ENCODE measurements at regions not wholly inside any gene's neighbourhood (a gene's known extent, or its start where the extent isn't known, plus 50 kb on each side); places are given as distances from the start of the nearest gene placed in this dataset.

DNA sequence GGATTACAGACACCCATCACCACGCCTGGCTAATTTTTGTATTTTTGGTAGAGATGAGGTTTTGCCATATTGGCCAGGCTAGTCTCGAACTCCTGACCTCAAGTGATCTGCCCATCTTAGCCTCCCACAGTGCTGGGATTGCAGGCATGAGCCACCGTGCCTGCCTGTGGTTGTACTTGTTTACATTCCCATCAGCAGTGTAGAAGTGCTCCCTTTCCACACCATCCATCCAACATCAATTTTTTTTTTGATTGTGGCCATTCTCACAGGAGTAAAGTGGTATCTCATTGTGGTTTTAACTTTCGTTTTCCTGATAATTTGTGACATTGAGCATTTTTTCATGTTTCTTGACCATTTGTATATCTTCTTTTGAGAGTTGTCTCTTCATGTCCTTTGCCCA lies 1019.4 kb upstream of the SLC10A2 start:
- DNase-seq: no peak
- intact Hi-C loops (cut with DNase I): no loop called here

DNA sequence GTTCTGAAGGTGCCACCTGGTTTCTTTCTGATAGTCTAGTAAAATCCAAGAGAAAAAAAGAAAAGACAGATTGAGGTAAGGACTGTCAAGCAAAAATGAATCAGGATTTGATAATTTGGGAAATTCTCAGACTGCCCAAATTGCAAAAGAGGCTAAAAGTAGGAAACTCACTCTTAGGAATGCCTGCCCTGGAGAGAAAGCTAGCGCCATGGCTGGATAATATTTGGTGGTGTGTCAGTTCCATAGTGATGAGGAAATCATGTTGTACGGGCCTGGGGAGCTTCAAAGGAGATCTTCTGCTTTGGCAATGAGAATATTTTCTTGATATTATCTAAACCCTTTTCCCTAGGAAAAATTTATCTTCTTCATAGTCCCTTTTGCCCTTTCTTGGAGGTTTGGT lies 1008.1 kb upstream of the SLC10A2 start:
- intact Hi-C loops (cut with DNase I): no loop called here
- DNase-seq: no peak

DNA sequence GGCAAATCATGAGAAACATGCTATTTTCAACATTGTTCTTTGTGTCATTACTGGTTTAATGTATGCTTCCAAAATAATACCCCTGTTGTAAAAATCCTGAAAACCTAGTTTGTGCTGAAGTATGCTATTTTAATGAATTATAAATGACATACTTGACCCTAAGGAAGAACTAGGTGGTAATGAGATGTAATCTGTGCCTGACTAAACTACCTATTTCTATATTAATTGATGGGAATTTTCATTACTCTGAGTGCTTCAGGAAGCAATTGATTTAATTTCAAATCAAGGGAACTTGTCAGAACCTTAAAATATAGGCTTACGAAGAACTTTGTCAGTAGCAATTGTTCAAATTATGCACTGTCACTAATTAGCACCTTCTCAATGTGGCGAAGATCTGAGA lies 1005.6 kb upstream of the SLC10A2 start:
- intact Hi-C loops (cut with DNase I): no loop called here
- DNase-seq: no peak

DNA sequence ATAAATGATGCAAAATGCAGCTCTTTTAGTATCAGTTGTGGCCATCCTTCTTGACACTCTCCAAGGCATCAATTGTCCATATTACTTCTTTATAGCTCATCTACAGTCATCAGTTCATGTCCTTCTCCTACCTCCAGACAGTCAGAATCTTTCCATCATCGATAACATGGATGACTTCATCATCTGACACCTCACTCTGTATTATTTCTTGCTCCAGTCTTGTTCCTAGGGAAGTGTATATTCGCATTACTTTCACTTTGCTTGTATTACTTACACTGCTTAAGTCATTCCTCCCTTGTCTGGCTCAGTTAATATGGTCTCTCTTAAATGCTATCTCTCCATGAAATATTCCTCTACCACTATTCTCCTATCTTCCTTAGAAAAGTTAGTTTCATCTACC lies 999.1 kb upstream of the SLC10A2 start:
- intact Hi-C loops (cut with DNase I): no loop called here
- no peak for DNase-seq

DNA sequence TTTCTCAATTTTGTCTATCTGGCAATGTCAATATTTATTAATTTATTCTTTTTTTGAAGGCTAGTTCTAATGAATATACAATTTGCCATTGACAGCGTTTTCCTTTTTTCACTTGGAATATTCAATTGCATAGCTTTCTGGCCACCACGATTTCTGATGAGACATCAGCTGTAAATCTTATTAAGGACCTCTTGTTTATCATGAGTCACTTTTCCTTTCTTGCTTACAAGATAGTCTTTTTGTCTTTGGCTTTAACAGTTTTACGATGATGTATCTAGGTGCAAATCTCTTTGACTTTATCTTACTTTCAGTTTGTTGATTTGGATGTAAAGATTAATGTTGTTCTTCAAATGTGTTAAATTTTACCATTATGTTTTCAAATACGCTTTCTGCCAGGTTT lies 991.6 kb upstream of the SLC10A2 start:
- intact Hi-C loops (cut with DNase I): no loop called here
- no peak for DNase-seq

DNA sequence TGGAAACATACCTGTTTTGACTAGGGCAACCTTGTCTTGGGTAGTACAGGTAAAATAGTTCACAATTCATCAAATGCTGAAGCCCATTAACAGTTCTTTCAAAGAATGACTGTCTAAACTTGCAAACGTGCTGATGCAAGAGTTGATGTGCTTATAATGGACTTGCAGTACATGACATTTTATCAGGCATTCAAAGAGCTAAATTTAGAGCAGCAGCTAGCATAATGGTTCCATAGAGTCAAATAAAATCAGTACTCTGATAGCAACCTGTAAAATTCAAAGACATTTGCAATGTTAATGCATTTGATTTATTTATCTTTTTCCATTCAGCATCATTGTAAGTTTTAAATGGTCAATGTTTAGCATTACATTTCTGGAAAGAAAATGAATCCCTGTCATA lies 979.7 kb upstream of the SLC10A2 start:
- intact Hi-C loops (cut with DNase I): no loop called here

DNA sequence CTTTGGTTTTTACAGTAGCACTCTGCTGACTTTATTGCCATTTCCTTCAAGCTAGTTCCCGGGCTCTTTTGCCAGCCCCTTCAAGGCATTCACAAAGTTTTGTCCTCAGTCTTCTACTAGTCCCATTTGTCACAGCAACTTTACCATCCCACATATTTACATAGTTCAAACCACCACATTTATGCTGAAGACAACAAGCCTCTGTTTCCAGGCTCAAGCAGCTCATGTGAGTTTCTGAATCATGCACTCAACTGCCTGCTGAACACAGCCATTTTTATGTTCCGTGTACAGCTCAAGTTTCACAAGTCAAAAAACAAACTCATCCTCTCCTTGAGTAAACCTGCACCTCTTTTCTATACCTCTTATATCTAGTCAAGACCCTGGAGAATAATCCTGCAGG lies 977.0 kb upstream of the SLC10A2 start:
- no peak for DNase-seq
- intact Hi-C loops (cut with DNase I): no loop called here

More for the DNA sequence above, 979.7 kb upstream of the SLC10A2 start:
- DNase-seq: no peak

DNA sequence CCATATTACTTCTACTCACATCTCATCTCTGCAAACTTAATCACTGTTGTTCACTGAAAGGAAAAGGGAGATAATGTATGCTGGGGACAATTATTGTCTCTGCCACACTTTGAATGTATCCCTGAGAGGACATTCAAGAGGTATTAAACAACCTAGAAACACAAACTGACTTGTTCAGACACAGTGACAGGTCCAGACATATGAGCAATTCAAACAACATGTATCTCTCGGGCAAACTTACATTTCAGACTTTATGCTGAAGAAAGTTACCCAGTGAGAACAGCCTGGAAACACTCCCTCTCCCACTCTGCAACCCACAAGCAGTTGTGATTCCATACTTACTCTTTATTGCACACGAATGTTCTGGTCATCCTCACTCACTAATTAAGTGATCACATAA lies 968.7 kb upstream of the SLC10A2 start:
- intact Hi-C loops (cut with DNase I): no loop called here
- no peak for DNase-seq

DNA sequence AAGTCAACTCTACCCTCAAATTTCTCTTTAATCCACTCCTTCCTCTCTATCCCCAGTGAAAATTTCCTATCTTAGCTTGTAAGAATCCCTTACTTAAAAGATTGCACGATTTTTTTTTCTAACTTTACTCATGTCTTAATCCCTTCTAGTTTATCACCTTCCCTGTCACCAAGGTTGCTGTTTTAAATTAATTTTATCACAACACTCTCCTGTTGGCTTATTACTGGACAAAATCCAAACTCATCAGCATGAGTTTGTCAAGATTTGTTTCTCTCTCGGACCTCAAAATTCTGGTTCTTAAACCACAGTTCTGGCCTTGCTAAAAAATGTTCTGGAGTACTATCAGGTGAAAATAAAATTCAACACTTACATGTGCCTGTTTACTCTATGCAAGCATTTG lies 959.1 kb upstream of the SLC10A2 start:
- intact Hi-C loops (cut with DNase I): no loop called here
- DNase-seq: no peak

DNA sequence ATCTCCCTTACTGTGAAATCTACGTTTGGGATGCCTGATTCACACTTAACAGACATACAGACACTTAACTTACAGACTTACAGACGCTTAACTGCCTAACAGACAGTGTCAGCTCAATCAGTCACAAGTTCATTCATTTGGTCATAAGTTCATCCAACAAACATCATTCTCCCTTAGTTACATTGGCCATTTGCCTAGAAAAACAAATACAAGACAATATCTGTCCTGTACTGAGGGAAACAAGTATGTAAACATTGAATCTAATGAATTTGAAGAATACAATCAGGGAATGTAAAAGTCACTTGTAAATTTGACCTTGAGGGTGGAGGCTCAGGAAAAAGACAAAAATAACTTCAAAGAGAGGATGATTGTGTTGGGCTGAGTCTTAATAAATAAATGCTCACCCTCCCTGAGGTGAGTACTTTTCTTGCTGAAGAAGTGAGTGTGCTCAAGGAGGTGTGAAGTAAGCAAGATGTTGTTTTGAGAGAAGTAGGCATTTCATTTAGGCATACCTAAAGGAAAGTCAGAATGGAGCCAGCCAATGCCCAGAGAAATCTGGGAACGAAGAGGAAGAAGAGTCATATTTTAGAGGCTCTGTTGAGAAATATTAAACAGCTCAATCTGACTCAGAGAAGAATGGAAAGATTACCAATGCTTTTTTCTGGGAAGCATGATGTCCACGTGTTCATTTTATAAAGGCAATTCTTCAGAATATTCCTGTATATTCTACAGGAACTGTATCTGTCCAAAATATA lies 958.4 kb upstream of the SLC10A2 start:
- intact Hi-C loops (cut with DNase I): no loop called here
- DNase-seq: no peak

DNA sequence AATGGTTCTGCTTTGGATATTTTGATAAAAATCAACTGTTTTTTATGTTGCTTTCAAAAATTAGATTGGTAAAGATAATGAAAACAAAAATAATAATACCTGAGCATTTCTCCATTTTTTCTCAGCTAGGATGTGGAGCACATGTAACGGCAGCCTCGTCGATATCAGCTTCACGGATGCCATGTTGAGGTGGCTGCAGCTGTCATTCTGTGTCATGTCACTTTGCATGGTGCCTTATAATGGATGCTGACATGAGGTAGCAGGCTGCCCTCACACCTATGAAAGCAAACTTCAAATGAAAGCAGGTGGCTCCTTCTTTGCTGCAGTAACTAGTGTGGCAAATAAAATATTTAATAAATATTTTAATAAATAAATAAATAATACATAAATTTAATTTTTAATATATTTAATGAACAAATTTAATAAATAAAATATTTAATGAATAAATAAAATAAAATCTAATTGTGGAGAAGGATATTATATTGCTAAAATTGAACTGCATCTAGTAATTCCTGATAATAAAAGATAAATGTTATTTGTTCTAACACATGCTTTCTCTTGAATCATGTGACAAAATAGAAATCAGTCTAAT lies 955.7 kb upstream of the SLC10A2 start:
- no peak for DNase-seq
- intact Hi-C loops (cut with DNase I): no loop called here

DNA sequence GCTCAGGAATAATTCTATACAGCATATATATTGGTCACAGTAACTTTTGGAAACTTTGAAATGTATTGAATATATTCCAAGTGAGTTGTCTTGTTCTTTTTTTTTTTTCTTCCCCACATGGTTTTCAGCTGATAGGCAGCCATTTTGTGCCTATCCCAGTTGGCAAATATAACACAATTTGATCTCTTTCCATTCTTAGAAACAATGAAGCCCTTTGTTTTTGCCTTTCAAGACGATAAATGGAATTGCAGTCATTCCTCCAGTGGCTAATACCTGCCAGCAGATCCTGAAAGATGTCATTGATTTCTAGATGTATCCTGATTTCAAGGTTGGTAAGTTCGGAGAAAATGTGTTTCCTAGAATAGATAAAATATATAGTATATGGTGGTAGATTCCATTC lies 951.1 kb upstream of the SLC10A2 start:
- intact Hi-C loops (cut with DNase I): no loop called here
- no peak for DNase-seq

DNA sequence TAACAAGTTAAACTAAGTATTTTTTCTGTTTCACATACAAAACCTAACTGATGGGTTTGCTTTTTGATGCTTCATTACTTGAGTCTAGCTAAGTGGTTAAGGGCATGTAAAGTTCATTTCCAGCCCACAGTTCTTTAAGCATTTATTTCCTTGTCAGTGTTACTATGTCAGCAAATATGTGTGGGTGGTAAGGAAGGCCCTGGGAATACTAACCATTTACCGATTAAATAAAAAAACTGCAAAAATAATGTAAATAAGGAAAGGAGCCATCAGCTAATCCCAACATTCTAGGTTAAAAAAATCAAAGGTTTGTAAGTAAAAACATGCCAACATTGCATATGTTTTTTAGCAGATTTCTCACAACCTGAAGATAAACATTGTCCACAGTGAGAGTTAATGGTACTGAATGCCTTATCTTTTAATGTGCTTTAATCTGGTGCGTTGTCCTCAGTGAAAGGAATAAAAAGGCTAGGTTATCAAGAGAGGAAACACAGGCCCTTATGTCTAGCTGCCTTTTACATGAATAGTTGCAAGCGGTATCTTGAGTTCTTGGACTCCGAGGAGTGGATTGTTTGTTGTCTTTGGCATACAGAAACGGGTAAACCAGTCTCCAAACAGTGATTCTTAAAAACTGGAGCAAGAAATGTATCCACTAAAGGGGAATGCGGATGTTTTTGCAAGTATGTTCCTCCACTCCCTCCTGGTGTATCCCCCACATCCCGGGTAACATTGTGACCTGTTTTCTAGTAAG lies 949.6 kb upstream of the SLC10A2 start:
- no peak for DNase-seq
- intact Hi-C loops (cut with DNase I): no loop called here

DNA sequence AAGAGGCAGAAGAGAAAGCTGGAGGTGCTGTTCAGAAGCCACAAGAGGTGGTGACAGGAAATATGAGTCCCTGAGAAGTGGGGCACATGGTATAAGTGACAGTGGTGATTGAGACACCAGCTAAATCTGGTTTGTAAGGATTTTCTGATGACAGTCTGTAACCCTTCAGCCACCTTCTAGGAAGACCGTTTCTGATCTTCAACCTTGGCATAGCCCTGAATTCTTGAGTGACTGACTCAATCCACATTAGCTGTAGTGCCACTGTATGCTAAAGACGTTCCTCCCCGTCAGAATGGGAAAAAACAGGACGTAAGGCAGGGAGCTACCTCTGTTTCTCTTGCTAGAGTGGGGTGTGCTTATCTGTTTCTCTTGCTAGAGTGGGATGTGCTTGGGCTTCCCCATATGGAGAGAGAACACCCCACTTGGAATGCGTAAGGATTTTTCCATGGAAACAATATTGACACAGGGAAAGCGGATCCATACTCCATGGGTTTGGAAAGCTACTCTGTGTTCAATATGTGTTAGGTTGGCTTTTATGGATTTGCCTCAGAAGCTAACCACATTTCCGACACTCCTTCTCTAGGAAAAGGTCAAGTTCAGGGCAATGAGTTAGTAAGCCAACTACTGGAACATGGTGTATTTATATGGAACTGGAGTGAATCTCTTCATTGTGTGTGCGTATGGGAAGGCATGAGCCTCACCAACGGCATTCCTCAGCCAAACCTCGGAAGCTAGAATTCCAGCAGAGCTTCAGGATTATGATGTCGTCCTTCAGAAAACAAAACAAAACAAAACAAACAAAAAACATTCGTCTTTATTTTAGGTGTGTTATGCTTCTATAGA lies 948.8 kb upstream of the SLC10A2 start:
- intact Hi-C loops (cut with DNase I): no loop called here
- no peak for DNase-seq

DNA sequence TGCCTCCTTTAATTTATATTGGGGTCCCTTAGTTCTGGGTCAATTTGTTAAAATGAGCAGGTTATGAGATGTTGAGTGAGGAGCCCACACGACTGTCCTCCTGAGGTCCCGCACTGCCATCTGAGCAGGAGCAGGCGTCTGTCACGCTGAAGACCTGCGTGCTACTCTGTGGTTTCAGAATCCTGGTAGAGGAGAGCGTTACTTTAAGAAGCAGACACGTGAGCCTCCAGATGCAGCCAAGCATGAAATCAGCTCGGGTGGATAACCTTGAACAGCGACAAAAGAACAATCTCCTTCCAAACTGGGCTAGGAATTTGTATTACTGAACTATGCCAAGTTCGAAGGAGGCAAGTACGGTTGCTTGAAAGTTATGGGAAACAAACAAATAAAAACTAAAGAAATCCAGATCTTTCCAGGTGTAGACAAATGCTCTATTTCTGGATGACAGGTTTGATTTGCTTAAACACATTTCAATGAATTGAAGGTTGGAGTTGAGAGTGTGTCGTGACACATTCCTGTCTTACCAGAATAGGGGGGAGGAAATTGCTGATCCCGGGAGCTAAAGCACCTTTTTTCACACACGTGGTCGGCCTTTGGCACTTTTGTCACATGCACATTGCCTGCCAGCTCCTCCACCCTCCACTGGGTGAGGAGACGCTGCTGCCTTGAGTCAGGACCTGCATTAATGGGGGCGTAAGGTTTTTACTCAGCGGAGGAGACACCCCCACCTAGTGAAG lies 945.5 kb upstream of the SLC10A2 start:
- intact Hi-C loops (cut with DNase I): no loop called here

DNA sequence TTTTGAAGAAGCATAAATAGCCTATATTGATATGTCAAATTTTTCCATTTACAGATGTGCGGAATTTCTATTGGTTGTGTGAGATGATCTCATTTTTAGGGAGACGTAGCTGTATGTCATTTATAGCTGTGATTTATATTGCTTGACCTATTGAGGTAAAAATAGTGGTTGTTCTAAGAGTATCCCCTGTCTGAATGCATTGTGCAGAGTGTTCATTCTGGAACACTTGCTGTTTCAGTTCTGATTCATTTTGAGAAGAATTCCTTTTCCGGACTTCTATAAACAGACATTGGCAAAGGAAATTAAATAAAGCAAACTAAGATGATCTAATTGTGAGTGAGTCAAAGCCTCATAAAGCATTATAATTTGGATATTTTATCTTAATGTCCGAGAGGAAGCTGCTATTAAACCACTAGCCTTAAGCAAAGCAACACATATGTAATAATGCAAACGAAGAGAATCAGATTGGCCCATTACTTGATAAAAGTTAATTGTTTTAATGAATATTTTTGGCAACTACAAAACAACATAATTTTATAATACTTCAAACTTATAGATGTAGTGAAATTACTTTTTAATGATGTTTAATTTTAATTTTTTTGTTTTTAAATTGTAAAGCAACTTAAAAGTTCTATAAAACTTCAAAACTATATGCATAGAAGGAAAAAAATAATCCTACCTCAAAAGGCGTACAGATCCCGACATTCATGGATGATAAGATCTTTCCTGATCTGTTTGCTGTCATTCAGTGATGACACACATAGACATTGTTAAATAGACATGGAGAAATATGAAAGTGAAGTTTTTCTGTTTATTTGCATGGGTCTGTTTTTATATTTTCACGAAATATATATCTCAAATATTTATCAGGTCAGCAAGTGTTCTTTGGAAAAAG lies 942.6 kb upstream of the SLC10A2 start:
- no peak for DNase-seq
- intact Hi-C loops (cut with DNase I): no loop called here

More for the DNA sequence above, 945.5 kb upstream of the SLC10A2 start:
- no peak for DNase-seq

DNA sequence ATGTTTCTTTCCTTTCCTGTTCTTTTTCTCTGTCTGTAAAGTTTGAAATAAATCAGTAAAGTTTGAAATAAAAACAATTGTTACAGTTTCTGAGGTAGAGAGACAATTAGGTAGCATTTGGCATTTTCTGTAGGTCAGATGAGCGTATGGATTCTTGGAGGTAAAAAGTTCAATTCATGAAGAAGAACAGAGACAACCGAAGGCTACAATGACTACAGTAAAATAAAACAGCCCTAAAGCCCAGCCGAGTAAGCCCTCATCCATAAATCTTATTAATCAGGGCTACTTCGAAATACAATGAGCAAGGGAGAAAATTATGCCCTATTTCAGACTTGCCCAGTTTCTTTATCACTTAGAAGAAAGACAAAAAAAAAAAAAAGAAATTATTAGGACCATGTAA lies 941.9 kb upstream of the SLC10A2 start:
- intact Hi-C loops (cut with DNase I): no loop called here
- no peak for DNase-seq

DNA sequence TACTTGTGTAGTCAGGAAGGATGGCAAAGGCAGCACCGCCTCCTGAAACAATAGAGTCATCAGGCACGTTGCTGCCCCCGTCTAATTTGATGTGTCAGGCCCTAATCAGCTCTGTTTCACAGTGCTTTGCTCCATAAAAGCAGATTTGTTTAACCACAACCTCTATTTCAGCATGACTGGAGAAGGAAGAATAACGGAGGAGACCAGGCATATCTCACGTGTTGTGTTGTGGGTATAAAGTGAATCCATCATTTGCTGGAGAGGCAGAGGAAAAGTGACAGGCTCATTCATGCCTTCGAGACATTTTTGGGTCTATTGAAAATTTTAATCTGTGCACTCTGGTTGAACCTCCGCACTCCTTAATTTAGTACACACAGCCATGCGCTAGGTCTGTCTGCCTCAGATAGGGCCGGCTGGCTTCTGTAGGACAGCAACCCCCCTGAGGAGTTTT lies 940.4 kb upstream of the SLC10A2 start:
- DNase-seq: no peak
- intact Hi-C loops (cut with DNase I): no loop called here

DNA sequence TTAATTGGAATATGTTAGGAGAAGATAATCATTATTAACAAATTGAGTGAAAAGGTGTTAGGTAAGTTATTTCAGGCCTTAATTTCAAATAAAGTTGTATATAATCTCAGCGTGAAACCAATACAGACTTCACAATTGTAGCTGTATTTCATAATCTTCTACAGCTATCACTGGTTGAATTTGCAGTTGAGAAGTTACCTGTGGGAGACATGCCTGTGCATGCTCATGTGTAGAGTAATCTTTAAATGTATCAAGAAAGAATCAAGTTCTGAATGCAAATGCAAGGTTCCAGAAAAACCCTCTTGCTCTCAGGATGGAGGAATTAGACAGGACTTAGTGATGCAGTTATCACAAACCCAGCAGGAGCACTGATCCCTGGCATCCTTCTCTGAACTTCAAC lies 938.4 kb upstream of the SLC10A2 start:
- DNase-seq: no peak
- intact Hi-C loops (cut with DNase I): no loop called here

Measured in posterior cingulate gyrus (tissue), 11 donors.